Pulmonary artery endothelial cell (primary cell): ENCODE measurements at regions not wholly inside any gene's neighbourhood (a gene's known extent, or its start where the extent isn't known, plus 50 kb on each side); places are given as distances from the start of the nearest gene placed in this dataset.
"Not testable (repeated sequence)": the region's sequence is repeated elsewhere in the genome, so short reads cannot be mapped to it uniquely, and the experiment has no call there.

Experiments
- DNase-seq: peaks from one replicate; pipeline ENCODE4 v3.0.0-alpha.2; 2011; ENCODE audit warnings: low read depth, low spot score

DNA sequence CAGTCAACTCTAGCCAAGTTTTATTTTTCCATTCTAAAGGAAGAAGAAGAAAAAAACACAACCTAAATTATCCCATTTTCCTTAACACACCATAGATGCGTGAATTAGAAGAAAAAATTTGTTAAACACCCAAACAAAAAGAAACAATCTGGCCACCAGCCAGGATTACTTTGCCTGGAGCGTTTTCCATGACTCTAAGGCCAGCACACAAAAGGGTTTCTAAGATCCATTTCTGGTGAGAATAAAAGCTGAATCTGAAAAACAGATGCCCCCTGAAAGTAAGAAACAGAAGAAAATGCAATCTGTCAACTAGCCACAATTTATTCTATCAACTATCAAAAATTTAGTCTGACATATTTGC lies 267.2 kb upstream of the SULF2 start:
- DNase-seq, result peak; percentile 55

DNA sequence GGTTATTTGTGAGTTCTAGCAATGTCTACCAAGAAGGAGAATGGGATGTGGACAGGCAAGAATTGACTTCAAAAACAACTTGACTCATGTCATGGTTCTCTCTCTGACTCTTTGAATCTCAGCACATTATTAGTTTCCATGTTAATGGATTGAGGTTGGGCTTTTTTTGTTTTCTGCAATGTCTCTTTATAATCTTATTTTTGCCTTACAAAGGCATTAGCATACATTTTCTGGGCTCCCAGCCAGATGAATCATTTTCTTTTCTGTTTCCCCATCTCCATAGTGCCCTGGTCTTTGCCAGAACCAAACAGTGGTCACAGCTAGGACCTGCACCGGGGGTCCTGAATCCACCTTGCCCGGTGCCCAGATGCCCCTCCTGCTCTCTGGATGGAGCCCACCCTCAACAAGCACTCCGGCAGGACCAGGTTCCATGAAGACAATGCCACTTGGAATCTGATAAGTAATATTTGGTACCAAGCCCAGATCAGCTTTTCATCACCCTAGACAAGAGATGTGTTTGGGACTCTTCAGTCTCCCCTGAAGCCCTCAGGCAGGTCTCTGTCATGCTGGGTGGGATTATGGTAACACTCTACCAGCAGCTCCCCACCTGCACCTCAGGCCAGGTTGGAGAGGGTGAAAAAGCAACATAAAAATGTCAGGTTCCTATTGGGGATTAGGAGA lies 266.7 kb upstream of the SULF2 start:
- DNase-seq, result peak; percentile 81

DNA sequence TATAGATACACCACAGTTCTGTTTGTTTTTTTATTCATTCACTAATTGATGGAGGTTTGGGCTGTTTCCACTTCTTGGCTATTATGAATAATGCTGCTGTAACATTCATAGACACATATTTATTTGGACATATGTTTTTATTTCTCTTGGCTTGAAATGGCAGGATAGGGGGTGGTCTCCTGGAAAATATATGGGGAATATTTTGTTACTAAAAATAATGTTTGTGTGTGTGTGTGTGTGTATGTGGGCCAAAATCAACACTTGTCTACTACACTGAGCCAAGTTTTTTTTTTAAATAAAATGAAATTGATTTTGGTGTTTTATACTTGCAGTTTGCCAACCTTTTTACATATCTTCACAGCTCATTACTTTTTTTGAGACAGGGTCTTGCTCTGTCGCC lies 264.4 kb upstream of the SULF2 start:
- no peak for DNase-seq

DNA sequence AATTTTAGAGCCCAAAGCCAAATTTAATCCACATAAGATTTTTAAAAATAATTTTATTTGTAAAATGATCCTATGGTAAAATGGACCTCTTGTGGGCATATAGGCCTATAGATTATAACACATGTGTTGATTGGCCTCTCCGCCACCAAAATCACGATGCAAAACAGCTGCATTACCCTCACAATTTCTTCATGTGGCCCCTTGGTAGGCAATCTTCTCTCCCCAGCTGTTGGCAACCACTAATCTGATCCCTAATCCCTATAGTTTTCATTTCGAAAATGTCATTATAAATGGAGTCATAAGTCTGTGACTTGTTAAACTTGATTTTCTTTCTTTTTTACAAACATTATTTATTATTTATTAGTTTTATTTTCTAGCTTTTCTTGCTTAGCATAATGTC lies 263.9 kb upstream of the SULF2 start:
- DNase-seq, result no peak

DNA sequence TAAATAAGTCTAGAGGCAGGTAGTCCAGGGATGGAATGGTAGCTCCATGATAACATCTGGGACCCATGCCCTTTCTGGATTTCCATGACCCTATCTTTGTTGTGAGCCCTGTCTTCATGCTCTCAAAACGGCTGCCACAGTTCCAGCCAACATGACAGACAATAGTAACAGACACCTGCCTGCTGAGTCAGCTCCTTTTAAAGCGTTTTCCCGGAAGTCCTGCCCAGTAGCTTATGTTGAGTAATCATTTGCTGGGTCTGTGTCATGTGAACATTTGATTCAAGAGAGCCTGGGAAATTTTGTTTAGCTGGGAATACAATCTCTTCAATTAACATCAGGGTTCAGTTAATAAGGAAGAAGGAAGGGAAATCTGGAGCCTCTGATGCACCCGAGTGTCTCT lies 262.2 kb upstream of the SULF2 start:
- DNase-seq, result no peak

DNA sequence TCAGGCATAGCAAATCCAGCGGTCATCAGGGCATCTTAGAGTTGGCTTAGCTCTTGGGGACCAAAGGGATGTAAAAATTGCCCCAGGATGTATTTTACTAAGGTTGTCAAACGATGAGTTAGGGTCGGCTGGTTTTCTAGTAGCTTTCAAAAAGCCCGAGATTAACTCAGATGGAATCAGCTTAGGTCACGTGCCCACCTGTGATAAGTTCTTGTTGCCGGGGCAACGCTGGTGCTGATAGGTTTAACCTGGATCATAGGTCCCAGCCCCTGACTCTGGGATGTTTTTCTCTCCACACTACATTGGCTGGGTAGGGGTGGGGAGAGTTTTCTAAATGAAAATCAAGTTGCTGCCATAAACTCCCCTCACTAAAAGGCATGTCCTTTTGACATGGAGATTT lies 257.3 kb upstream of the SULF2 start:
- no peak for DNase-seq

DNA sequence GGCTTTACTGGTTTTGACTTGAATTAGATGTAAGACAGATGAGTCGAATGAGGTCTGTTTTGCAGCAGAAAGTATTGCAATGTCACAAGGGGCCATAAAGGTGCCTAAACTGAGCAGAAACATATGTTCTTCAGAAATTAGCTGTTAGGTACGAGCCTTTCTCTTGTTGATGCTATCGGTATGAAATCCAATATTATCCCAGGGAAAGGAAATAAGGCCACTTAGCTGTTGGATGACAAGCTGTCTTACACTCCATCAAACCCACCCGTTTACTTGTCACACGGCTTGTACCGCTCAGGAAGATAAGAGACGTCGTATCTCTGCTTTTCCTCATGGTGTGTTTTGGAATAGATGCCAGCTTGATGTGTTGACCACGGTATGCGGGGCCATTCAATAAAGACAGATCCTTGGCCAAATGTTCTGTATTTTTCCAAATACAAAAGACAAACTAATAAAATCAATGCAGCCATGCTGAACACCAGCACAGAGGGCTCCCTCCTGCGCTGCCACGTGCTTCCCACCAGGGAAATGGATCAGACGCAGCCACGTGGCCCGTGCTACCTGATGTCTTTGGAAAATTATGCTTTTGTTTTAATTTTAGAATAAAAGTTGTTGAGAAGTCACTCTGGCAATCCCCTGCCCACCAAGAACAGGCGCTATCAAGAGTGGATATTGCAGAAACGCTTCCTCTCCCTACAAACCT lies 255.9 kb upstream of the SULF2 start:
- DNase-seq, result no peak

DNA sequence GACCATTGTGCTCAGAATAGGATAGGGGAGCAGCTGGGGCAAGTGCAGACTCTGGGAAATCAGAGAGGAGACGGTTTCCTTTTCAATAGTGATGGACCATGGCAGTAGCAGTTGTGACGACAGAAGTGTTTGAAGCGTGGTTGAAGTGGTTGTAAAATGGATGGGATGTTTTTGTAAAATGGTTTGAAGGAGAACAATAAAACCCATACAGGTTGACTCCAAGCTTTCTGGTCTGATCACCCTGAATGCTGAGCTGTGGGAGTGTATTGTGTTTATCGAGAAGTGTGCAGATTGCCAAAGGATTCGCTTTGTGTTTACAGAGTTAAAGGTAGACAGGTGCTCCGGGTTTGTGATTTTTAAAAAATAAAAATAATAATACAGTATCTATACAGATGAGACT lies 255.2 kb upstream of the SULF2 start:
- DNase-seq, result no peak

DNA sequence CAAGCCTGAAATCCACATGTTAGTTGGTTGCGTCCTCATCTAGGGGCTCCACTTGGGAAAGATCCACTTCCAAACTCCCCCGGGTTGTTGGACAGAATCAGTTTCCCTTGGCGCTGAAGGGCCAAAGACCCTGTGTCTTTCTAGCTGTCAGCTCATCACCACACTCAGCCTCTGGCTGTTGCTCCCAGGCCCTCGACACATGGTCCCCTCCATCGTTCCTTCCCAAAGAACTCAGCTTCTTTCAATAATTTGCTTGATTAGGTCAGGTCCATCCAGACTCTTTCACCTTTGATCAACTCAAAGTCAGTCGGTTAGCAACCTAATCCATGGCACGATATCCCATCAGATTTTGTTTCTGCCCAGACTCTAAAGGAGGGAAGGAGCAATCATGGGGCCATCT lies 254.8 kb upstream of the SULF2 start:
- no peak for DNase-seq

DNA sequence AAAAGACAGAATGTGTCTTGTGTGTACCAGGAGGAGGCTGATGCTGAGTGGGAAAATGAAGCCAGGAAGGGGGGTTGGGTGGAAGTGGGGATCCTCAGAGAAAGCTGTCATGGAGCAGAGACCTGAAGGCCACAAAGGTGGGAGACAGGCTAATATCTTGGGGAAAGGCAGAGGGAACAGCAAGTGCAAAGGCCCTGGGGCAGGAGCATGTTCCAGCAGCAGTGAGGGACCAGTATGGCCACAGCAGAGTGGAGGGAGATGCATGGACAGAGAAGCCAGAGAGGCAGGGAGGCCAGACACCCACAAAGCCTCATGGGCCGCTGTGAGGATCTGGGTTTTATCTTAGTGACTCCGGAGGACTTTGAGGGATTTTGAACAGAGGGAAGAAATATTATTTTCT lies 254.2 kb upstream of the SULF2 start:
- no peak for DNase-seq

DNA sequence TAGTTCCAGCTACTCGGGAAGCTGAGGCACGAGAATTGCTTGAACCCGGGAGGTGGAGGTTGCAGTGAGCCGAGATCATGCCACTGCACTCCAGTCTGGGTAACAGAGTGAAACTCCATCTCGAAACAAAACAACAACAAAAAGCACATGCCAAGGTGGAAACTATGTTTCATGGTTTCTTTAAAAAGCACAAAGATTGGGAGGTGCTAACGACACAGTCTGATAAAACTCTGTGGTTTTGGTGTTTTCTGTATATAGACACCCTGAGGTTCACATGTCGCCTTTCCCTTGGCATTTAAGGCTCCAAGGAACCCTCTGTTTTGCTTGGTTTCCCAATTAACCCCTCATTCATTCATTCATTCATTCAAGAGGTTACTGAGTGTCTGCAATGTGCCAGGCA lies 253.4 kb upstream of the SULF2 start:
- no peak for DNase-seq

DNA sequence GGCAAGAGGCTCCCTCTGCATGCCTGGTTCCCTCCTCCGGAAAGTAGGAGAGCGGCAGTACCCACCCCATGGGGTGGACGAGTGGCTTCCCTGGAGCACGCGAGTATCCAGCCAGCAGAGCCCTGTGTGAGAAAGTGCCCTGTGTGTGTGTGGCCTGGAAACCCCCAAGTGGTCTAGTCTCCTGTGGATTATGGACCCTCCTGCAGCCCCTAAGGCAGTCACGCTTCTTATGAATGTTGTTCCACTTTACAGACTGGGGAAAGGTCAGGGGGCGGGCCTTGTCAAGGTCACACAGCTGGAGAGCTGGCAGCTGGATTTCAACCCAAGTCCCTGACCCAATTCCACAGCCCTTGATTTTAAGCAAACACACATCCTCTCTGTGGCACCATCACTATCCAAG lies 252.5 kb upstream of the SULF2 start:
- not testable (repeated sequence) for DNase-seq

DNA sequence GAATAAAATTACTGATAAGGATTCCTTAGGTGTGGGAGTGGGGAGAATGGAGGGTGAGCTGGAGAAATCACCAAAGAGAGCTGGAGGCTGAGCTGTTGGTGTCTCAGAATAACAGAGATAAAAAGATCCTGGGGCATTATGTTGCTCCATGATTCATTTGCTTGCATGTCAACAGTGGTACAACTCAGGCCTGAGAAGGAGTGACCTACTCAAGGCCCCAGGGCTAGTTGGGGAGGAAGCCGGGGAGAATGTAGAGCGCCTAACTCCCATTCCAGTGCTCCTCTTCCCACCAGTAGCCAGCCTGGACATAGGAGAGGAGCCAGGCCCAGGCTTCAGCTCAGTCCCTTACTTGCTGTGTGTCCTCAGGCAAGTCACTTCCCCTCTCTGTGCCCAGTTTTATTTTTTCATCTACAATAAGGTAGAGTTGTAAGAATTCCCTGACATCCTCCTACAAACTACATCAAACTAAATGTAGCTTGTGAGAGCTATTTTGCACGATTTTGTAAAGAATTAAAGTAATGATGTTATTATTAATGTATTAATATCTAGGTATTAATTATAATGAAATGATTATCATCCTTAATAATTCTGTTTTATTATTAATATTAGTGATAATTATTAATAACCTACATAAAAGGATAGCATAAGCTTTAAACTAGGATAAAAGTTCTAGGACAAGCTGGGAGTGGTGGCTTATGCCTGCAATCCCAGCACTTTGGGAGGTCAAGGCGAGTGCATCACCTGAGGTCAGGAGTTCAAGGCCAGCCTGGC lies 250.9 kb upstream of the SULF2 start:
- no peak for DNase-seq

DNA sequence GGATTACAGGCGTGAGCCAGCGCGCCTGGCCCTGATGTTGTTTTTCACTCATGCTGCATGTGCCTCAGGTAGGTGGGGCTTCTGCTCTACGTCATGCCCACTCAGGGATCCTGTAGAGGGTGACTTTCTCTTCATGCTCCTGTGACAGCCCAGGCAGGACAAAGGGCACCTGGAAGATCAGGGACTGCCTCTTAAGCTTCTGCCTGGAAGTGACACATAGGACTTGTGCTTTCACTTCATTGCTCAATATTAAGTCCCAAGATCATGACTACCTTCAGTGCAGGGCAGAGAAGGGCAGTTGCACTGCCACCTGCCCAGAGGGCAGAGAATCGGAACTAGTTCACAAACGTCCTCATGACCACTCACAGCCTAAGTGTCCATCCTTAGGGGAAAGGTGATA lies 249.5 kb upstream of the SULF2 start:
- DNase-seq, result no peak

DNA sequence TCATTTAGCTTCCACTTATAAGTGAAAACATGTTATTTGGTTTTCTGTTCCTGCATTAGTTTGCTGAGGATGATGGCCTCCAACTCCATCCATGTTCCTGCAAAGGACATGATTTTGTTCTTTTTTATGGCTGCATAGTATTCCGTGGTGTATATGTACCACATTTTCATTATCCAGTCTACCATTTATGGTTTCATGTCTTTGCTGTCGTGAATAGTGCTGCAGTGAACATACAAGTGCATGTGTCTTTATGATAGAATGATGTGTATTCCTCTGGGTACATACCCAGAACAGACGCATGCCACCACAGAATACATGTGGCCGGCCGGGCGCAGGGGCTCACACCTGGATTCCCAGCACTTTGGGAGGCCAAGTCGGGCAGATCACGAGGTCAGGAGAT lies 247.7 kb upstream of the SULF2 start:
- not testable (repeated sequence) for DNase-seq

DNA sequence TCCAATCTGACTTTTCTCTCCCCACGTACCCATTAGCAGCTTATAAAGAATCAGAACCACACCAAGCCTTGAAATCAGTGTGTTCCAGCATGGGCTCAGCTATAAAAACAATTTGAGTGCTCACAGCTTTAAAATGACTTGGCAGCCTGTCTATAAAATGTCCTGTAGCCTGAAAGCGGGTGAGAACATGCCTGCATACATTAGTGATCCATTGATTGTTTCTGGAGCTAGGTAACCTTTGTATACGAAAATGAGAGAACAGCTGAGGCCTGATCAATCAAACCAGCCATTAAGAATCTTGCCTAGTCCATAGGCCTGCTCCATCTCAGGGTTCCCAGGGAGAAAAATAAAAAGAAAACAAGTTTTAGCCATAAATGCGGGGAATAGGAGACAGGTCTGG lies 245.8 kb upstream of the SULF2 start:
- DNase-seq, result no peak

DNA sequence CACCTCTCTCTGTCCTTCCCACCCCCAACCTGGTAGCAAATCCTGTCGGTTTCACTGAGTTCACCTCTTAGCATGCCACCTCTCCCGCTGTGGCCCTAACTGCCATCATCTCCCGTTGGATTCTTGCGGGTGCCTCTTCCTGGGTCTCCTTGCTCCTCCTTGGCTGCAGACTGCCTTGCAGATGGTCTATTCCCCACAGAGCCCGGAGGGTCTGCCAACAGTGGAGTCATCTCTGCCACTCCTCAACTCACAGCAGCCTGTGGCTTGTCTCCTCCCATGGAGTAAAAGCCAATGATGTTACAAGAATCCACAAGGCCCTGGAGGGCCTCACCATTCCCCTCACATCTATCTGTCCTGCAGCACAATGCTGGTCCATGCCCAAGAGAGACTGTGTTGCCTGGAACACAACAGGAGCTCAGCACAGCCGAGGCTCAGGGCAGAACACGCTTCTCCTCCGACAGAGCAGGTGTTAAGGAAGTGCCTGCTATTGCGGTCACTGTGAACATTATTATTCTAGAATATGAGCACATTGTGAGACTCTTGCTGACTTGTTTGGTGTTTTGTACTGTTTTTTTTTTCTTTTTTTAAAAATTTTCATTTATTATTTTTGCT lies 241.8 kb upstream of the SULF2 start:
- no peak for DNase-seq

DNA sequence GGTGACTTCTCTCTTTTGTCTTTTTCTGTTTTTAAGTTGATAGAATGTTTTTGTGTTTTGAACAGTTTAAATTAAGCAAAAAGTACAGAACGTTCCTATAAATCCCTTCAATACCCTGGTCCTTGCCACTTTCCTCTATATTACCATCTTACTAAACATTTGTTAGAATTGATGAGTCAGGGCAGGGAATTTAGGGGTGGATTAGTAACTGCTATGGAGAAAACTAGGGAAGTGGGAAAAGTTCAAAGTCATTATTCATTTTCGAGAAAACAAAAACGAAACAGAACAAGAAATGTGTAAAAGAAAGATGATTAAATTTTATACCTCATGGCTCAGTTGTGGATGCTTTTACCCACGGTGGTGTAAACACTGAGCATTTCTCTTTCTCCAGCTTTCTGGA lies 240.4 kb upstream of the SULF2 start:
- no peak for DNase-seq

DNA sequence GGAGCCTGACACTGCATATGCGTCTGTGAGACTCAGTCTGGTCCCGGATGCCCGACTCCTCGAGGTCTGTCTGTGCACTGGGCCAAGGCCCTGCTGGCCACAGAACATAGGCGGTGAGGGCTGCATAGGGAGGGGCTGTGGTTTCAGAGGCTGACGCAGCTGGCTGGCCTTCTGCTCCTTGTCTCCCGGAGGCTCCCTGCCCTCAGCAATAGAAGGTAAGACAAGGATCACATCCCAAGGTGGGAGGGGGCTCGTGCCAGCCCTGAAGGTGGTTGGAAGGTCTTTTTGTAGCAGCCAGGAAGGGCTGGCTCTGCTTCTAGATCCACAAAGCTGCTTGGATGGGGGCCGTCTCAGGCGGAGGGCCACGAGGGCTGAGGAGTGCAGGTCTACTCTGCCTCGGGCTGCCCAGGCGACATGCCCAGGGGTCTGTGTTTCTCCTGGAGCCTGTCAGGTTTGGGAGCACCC lies 239.8 kb upstream of the SULF2 start:
- DNase-seq, result peak; percentile 7

DNA sequence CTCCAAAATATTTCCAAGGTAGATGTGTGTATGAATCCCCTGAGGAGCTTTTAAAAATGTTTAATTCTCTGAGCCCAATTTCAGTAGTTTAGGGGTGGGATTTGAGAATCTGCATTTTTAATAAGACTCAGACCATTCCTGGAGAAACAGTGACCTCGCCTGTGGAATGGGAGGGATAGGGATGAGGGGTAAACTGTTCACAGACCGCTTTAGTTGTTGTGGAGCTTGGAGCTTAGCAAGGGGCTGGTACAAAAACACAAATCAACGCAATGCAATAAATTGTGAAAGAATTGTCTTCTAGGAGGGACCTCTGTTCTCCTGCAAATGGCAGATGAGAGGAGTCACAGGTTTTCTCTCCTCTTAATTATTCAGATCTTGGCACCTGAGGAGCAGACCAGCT lies 239.3 kb upstream of the SULF2 start:
- no peak for DNase-seq

DNA sequence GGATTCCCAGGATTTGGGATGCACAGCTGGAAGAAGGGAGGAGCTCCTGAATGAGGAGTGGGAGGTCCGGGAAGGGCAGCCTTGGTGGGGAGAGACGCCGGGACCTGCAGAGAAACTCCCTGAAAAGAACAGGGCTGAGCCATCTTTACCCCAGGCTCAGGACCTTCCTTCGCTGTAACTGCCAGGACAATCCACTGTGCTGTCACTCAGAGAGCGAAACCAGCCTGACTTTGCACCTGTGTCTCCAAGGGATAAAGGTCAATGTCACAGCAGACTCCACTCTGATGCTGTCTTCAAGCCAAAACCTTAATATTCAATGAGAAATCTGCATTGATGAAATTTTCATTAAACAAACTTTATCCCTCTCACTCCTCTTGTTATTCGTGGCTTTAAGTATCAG lies 235.4 kb upstream of the SULF2 start:
- not testable (repeated sequence) for DNase-seq

DNA sequence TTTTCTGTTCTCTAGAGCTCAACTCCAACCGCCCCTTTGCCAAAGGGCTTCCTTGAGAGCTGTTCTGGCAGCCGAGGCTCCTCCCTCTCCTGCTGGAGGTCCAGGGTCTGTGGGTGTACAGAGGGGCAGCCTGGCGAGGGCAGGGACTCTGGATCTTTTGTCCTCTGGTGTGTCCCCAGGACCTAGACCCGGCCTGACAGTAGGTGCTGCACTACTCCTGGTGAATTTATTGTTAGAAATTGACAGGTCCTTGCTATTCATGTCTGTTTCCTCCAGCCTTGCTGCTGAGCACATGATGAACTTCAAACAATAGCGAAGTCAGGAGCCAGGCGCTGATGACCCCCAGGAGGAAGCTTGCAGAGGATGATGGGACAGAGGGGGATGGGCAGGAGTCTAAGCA lies 234.7 kb upstream of the SULF2 start:
- no peak for DNase-seq
